ENCODE measurements at regions not wholly inside any gene's neighbourhood (a gene's known extent, or its start where the extent isn't known, plus 50 kb on each side); places are given as distances from the start of the nearest gene placed in this dataset.
"Not testable (repeated sequence)": the region's sequence is repeated elsewhere in the genome, so short reads cannot be mapped to it uniquely, and the experiment has no call there.

DNA sequence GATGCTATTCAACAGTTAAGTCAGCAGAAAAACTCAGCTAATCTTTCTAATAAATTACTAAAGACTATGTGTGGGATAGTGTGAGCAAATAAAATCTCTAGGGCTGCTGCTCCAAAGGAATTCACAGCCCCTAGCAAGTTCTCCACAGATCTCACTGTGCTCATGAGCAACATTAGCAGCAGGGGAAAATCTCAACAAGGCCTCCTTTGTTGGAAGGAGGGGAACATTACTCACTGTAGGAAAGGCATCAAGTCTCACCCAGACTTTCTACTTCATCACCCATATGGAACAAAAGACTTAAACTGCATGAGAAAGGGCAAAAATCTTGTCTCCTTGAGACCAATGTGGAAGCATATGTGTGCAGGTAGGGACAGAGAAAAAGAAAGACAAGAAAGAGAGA is 726.4 kb upstream of the SLC35B3 start:
- no peak for DNase-seq
- ATAC-seq = no peak

- DNase-seq = no peak
These were observed 723.7 kb upstream of the SLC35B3 start for GRCh38 chr6:9159051-9159450.

GRCh38 chr6:9155836-9156235 is 720.5 kb upstream of the SLC35B3 start:
- no peak for ATAC-seq

More at GRCh38 chr6:9159051-9159450, 723.7 kb upstream of the SLC35B3 start:
- ATAC-seq = no peak

GRCh38 chr6:9143140-9143539 is 707.8 kb upstream of the SLC35B3 start:
- ATAC-seq (no peak), DNase-seq (no peak)

More at GRCh38 chr6:9155836-9156235, 720.5 kb upstream of the SLC35B3 start:
- DNase-seq = no peak

DNA sequence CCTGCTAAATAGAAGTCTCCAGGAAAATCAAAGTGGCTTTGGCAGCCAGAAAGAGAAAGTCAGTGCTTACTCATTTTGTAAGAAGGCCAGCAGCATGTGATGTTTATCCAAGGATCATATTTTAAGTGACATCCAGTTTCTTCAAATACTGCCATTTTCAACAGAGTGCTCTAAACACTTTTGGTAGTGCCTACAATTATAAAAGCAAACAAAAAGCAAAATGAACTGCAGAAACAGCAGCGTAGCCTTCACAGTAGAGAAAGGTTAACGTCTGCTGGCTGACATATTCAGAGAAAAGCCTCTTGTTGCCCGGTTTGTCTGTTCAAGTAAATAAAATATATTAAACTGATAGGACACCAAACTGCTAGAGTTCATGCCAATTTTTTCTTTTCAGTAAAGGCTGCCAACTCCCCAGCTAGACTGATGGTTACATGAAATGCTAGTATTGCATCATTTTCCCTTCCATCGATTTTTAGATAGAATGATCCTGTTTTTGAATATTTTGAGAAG is 705.7 kb upstream of the SLC35B3 start:
- DNase-seq (no peak), ATAC-seq (no peak)

- no peak for ATAC-seq
- DNase-seq = no peak
These were observed 704.8 kb upstream of the SLC35B3 start for GRCh38 chr6:9140172-9140571.

- ATAC-seq = no peak
These were observed 704.4 kb upstream of the SLC35B3 start for GRCh38 chr6:9139746-9140145.

DNA sequence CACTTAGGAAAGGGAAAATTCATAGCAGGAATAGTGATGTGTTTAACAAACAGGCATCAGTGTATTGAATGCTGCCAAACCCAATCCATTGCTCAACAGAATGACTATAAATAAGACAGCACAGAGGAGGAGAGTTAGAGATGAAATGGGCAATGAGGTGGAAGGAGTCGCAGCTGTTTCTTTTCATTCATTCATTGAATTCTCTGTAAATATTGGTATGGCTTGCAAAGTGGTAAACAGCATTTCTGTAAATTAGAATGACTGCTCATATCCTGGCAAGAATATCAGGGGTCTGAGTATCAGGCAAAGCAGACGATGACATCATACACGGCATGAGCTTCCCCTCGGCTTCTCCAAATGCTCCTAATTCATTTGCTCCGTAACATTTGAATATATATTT is 703.6 kb upstream of the SLC35B3 start:
- no peak for DNase-seq

More at GRCh38 chr6:9139746-9140145, 704.4 kb upstream of the SLC35B3 start:
- DNase-seq = no peak

GRCh38 chr6:9136141-9136822 is 700.9 kb upstream of the SLC35B3 start:
- DNase-seq (no peak), ATAC-seq (no peak)

More for the DNA sequence above, 703.6 kb upstream of the SLC35B3 start:
- ATAC-seq = no peak

- no peak for DNase-seq
These were observed 696.3 kb upstream of the SLC35B3 start for GRCh38 chr6:9131616-9132015.

GRCh38 chr6:9131201-9131600 is 695.9 kb upstream of the SLC35B3 start:
- ATAC-seq = no peak

More at GRCh38 chr6:9131616-9132015, 696.3 kb upstream of the SLC35B3 start:
- no peak for ATAC-seq

GRCh38 chr6:9128970-9129369 is 693.6 kb upstream of the SLC35B3 start:
- no peak for DNase-seq
- no peak for ATAC-seq

More at GRCh38 chr6:9131201-9131600, 695.9 kb upstream of the SLC35B3 start:
- DNase-seq = no peak

DNA sequence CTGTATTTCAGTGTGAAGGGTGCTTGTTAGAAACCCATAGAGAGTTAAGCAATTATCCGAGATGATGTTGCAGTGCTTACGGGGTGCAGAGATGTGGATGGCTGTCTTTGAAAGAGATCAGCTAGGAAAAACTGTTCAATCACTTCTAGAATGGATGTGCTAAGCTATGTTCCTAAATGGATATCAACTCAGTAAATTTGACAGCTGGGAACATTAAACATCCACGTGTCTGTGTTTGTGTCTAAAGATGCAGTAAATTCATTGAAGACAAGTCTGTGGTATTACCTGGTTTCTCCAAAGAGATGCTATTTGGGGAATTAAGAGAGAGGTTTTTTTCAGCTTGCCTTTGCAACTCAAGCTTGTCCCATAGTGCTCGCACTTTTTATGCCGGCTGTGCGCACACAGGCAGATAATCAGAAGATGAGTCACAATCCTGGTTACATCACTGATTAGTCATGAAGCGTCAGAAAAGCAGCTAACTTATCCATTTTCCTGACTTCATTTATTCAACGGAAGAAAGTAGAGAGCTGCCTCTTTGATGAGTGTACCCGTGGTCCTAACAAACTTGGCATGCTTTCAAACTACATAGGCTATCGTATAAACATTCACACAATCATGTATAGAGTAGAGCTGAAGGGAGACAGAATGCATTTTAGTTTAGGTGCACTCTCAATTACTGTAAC is 691.7 kb upstream of the SLC35B3 start:
- ATAC-seq = no peak

GRCh38 chr6:9126034-9126433 is 690.7 kb upstream of the SLC35B3 start:
- not testable (repeated sequence) for ATAC-seq, DNase-seq

More for the DNA sequence above, 691.7 kb upstream of the SLC35B3 start:
- no peak for DNase-seq

DNA sequence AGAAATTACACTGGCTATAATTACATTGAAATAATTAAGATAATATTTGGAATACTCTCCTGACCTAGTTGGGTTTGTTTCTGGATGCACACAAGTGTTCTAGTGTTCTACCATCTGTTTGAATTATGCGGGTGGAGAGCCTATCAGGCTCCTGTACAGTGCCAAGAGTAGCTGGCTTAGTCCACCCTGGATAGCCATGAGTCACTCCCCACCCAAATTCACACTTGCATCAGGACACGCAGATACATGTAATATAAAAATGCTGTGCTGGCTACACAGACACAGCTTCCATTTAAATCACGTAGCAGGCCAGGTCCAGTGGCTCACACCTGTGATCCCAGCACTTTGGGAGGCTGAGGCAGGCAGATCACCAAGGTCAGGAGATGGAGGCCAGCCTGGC is 686.2 kb upstream of the SLC35B3 start:
- ATAC-seq = no peak
- no peak for DNase-seq

- no peak for ATAC-seq
- DNase-seq = no peak
These were observed 680.7 kb upstream of the SLC35B3 start for GRCh38 chr6:9116026-9116425.

DNA sequence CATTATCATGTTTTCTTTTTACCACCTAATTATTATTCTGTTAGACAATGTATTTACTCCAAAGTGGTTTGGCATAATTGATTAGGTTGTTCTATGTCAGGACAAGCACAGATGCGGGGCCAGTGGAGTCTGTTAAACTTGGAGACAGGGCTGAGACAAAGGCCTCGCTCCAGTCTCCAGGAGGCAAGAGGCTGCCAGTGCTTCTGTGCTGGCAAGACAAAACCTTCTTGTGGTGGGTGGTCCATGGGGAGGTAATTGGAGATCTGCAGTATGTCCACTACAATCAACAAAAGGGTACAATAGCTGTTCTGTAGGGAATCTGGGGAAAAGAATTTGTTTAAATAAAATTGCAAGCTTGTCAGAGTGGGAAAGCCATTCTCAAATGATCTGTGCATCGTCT is 677.2 kb upstream of the SLC35B3 start:
- no peak for DNase-seq
- no peak for ATAC-seq

GRCh38 chr6:9103876-9104521 is 668.7 kb upstream of the SLC35B3 start:
- ATAC-seq = no peak
- DNase-seq = no peak

GRCh38 chr6:9101920-9102319 is 666.6 kb upstream of the SLC35B3 start:
- no peak for DNase-seq
- no peak for ATAC-seq

- DNase-seq = no peak
- ATAC-seq = no peak
These were observed 665.7 kb upstream of the SLC35B3 start for GRCh38 chr6:9100869-9101580.

DNA sequence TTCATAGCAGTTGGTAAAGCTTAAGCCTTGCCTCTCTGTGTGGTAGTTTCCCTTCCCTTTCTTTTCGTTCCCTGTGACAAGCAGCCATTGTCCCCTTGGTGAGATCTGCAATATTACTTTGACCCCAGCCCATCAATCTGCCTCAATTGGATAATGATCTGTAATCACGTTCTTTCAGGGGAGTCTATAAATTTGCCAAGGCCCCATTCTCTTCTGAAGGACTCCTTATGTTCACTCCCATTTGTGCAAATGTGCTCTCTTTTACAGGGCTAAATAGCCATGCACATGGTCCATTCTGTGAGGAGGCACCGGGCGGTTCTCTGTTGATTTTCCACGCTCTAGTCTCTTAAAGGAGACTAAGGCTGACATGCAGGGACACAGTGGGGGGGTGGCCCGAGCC is 660.4 kb upstream of the SLC35B3 start:
- ATAC-seq = no peak
- DNase-seq = no peak

- no peak for ATAC-seq
- DNase-seq = no peak
These were observed 659.8 kb upstream of the SLC35B3 start for GRCh38 chr6:9095137-9095536.

Data from stimulated activated naive CD8-positive, alpha-beta T cell treated with anti-CD3 and anti-CD28 coated beads, Interleukin-15, Interleukin-2, amounts not matched to agents 100 U/mL and 50 U/mL, for 24 hours (primary cell).